Left kidney (tissue), 1 donor: ENCODE measurements at regions not wholly inside any gene's neighbourhood (a gene's known extent, or its start where the extent isn't known, plus 50 kb on each side); places are given as distances from the start of the nearest gene placed in this dataset.

ENCODE experiments used
- DNase-seq: peaks from one replicate; pipeline ENCODE4 v3.0.0-alpha.2; 2013

DNA sequence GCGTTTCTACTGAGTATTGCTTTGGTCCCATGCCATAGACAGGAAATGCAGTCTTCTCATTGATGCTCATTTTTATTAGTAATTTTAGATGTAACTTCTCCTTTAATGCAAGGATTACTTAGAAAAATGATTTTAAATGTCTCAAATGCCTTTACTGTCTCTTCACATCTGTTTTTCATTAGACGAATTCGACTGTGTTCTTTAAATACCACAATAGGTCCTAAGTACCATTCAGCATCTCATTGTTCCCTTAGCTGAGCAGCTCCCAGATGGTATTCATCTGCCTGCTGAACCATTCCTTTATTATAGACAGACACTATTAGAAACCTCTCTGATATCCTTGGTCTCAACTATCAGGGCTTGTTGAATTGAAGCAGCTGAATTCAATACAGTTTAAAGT, 113.6 kb downstream of the LSMEM1 start:
- DNase-seq, result no peak

DNA sequence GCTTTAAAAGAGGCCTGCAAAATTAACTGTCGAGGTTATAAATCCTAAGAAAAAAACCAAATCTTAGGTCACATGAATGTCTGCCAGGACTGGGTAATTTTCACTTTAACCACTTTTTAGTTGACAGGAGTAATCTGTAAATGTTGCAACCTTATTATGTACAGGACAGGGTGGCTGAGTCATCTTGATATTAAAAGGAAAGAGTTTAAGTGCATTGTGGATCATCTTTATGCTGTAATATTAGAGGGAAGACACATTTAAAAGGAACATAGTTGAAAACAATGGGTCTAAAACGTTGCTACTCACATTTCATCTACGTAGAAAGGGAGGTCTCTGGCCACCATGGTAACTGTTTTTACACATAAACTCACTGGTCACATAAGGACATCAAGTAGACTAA, 115.5 kb downstream of the LSMEM1 start:
- peak; percentile 46 for DNase-seq

- no peak for DNase-seq
Observed at GRCh38 chr7:112596981-112597380, 116.2 kb downstream of the LSMEM1 start.

DNA sequence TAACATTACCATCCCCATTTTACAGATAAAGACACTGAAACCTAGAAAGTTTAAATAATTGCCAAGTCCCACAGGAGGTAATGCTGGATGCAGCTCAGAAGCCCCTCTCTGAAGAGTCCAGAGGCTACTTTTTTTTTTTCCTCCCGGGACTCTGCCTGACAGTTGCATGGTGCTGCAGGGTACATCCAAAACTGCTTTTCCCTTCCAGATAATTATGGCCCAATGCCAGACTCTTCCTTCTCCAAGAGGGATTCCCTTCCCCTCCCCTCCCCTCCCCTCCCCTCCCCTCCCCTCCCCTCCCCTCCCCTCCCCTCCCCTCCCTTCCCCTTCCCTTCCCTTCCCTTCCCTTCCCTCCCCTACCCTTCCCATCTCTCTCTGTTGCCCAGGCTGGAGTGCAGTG, 122.9 kb downstream of the LSMEM1 start:
- no peak for DNase-seq

DNA sequence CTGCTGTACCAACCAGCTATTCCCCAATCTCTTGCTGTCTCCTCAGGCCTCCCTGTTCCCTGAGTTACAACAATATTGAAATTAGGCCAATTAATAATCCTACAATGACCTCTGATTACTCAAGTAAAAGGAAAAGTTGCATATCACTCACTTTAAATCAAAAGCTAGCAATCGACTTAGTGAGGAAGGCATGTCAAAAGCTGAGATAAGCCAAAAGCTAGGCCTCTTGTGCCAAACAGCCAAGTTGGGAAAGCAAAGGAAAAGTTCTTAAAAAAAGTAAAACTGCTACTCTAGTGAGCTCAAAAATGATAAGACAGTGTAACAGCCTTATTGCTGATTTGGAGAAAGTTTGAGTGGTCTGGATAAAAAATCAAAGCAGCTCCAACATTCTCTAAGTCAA, 129.8 kb downstream of the LSMEM1 start:
- no peak for DNase-seq

GRCh38 chr7:112615701-112616100, 134.9 kb downstream of the LSMEM1 start:
- DNase-seq, result no peak

DNA sequence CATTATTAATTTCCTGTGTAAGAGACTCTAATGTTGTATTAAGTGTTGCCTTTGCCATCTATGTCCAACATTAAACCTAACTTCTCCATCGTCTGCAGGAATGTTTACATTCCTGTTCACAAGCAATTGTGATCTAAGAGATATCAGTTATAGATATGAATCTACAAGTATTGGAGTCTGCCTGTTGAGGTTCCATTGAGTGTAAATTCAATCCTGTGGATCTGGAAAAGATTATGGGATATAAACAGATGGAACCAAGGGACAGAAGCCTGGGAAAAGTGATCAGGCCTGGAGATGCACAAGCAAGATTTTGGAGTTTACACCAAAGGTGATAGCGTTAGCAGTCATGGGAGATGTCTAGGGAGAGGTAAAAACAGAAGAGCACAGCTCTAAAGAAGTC, 135.5 kb downstream of the LSMEM1 start:
- DNase-seq, result no peak

GRCh38 chr7:112619343-112619742, 138.6 kb downstream of the LSMEM1 start:
- no peak for DNase-seq

- DNase-seq, result no peak
Observed at GRCh38 chr7:112622159-112622715, 141.4 kb downstream of the LSMEM1 start.

- no peak for DNase-seq
Observed at GRCh38 chr7:112624416-112624815, 143.6 kb downstream of the LSMEM1 start.

- no peak for DNase-seq
Observed at GRCh38 chr7:112630565-112630964, 149.8 kb downstream of the LSMEM1 start.

DNA sequence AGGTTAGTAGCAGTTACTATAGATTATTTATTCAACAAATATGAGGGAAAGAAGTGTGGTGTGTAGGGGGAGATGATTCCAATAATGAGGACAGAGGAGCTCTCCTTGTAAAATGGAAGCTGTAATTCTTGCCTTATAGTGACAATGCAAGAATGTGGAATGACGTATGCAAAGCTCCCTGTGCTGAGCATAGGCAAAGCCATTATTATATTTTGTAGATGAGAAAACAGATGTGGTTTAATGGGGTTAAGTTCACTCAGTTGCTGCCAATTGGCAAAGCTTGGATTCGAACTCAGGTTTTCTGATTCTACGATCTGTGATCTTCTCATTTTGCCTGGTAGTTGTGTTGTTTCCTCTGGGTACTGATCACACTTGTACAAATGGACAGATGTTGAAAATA, 153.3 kb downstream of the LSMEM1 start:
- no peak for DNase-seq

DNA sequence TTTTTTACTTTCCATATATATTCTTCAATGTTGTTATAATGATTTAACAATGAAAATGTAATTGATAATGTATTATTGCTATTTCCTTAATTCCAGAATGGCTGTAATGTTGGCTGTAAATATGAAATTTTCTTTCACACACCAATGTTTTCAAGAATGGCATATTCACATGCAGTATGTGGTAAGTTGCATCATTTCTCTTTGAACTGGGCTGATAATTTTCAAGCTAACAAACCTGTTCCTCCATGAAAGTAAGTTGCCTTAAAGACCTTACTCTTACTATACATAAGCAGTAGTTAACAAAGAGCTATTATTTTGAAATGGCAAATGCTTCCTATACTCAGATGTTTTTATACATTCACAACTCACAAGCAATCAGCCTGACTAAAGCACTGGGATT, 154.5 kb downstream of the TMEM168 start:
- no peak for DNase-seq

DNA sequence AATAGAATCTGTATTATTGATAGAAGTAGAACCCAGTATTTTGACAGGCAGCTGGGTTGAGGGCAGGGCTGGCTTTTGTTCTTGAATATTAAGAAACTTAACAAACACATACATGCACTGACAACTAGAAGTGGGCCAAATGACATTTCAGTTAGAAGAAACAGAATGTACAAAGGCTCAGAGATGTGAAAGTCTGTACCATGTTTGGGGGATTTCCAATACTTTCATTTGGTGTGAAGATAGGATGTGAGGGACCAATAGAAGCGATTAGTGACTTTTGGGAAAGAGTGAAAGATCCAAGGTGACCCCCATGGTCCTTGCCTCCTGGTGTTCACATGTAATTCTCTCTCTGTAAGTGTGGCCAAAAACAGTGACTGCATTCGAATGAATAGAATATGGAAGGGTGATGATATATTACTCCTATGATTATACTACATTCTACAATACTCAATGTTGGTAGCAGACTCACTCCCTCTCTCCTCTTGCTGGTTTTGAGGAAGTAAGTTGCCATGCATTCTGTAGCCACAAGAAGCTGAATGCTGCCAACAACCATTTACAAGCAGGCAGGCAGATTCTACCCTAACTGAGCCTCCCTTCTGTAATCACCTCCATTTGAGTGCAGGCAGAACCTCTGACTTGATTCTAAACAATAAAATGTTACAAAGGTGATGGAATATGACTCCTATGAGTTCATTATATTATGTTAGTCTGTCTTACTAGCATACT, 151.4 kb downstream of the TMEM168 start:
- DNase-seq, result no peak

- DNase-seq, result no peak
Observed at GRCh38 chr7:112640685-112641084, 149.5 kb downstream of the TMEM168 start.

DNA sequence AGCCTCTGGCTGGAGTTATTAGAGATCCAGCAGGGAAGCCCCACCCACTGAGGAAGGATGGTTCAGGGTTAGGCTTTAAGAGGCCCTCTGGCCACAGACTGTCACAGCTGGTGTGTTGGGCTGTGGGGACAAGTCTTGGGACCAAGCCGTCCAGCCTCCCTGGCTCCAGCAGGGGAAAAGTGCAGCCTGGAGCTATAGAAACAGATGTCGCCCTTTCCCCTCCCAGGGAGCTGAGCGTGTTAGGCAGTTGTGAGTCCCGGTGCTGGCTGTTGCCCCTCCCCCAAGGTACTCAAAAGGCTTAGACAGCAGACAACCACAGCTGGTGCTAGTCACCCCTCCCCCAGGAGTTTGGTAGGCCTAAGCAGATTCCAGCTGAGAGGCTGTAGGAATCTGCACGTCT, 143.4 kb downstream of the TMEM168 start:
- DNase-seq, result peak; percentile 12

DNA sequence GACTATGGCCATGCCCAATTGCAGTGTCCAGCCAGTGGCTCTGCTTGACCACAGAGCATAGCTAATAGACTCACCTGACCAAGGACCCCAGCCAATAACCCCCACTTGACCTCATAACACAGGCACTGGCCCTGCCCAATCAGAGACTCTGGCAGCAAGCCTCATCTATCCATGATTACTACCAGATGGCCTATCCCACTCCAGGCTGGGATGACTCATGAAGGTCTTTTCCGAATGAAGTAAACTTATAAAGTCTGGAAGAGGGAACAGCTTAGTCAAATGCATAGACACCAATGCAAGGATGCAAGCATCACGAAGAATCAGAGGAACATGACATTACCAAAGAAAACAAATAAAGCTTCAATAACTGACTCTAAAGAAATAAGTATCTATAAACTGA, 141.4 kb downstream of the TMEM168 start:
- DNase-seq, result no peak

GRCh38 chr7:112649560-112649959, 140.6 kb downstream of the TMEM168 start:
- no peak for DNase-seq

DNA sequence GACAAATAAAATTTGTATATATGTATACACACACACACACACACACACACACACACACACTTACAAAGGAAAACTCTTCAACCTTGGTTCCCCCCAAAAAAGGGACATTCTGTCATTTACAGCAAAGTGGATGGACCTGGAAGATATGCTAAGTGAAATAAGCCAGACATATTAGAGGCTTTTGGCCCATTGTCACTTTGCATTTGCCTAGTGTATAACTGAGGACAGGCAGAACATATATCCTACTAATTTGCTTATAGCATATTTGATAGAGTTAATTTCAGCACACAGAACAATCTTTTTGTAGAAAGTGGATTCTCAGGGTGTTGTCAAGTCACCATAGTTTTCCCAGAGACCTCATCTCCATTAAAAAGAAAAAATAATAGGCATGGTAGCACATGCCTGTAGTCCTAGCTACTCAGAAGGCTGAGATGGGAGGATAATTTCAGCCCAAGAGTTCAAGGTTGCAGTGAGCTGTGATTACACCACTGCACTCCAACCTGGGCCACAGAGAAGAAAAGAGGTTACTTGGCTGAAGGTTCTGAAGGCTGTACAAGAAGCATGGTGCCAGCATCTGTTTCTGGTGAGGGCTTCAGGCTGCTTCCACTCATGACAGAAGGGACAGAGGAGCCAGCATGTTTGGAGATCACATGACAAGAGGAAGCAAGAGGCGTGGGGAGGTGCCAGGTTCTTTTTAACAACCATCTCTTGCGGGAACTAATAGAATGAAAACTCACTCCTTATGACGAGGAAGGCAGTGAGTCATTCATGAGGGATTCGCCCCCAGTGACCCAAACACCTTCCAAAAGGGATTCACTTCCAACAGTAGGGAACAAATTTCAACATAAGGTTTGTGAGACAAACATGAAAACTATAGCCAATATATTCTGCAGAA, 135.6 kb downstream of the TMEM168 start:
- no peak for DNase-seq

GRCh38 chr7:112665709-112666108, 124.5 kb downstream of the TMEM168 start:
- DNase-seq, result peak; percentile 4

DNA sequence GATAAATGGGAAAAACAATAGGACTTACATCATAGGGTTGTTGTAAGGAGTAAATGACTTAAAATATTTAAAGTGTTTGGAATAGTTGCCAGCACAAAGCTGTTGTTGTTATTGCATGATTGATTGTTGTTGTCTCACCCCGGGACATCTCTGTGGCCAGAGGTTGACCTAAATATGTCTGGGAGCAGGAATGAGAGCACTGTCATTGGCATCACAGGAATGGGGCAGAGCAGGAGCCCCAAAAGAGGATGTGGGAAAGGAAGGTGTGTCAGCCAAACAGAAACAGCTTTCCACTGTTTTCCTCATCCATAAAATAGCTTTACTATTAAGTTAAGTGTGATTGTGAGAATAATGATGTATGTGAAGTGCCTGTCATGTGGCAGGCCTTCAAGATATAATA, 121.6 kb downstream of the TMEM168 start:
- no peak for DNase-seq

DNA sequence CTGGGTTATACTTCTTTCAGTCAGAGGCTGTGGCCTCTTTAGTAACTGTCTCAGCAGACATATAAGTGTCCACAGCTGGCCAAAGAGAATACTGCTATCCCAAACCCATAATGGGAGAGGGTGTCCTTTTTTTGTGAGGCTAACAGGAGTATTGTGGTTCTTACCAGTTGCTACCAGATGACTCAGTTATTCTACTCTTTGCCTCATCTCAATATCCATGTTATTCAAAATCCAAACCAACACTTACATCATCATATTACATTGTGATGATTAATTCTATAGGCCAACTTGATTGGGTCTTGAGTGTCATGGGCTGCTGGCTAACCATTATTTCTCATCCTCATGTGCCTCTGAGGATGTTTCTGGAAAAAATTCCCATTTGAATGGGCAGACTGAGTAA, 120.9 kb downstream of the TMEM168 start:
- no peak for DNase-seq

DNA sequence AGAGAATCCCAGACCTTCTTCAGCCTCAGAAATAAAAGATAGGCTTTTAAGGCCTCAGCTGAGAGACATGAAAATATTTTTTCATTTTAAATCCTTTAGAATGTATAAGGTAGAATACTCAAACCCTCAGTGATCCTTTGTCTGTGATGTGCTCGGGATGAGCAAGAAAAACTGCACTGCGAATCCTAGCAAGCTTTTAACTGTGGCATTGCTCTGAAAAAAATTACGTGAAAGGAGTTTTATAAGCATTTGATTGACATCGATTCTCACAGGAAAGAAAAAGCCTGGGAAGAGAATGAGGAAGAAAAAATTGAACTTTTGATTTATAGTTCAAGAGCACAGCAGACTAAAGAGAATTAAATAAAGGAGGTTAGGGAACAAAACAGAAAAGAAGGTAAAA, 120.0 kb downstream of the TMEM168 start:
- no peak for DNase-seq
